ENCODE measurements at regions not wholly inside any gene's neighbourhood (a gene's known extent, or its start where the extent isn't known, plus 50 kb on each side); places are given as distances from the start of the nearest gene placed in this dataset.

GRCh38 chr1:232388363-232388762 lies 241.6 kb downstream of the SIPA1L2 start:
- BruUV-seq (replicated peaks), result no TSS peak
- Histone ChIP-seq H4K20me1 (ENCODE audit: low read length) (no peaks in the 10 kb centered on the region), H3F3A (ENCODE audit: low read length, unreplicated experiment) (no peaks in the 10 kb centered on the region), H3K4me2 (ENCODE audit: low read length) (no peak overlapping the region), H3K9ac (ENCODE audit: low read length) (no peak overlapping the region), H3K4me1 (ENCODE audit: insufficient read depth, low read length) (peaks cover 8% of the 10 kb centered on the region; the same call in 1 of the 2 replicates), H3K27ac (ENCODE audit: low read length) (no peak overlapping the region), H3K9me3 (ENCODE audit: low read length) (no peaks in the 10 kb centered on the region), H3K4me3 (ENCODE audit: low read length) (no peak overlapping the region), H3K79me2 (ENCODE audit: low read length) (no peaks in the 10 kb centered on the region), H3K9me2 (replicated peaks; ENCODE audit: low read length) (no peaks in the 10 kb centered on the region), H2AFZ (ENCODE audit: low read length) (no peak overlapping the region), H3K36me3 (ENCODE audit: low read depth, low read length) (no peaks in the 10 kb centered on the region), H3K27me3 (ENCODE audit: low read length) (no peaks in the 10 kb centered on the region)
- DNase-seq (no peak), ATAC-seq (no peak)
- ChIA-PET POLR2A (ENCODE audit: unreplicated experiment) (no interaction called here), CTCF (interaction anchor here (0.6 kb wide), 1 partner anchor 179 kb away, joined by 3 read pairs; no protein-coding TSS in a partner anchor)
- no peak for TF ChIP-seq EZH2phosphoT487 (IDR thresholded peaks at IDR 0.05; ENCODE audit: borderline replicate concordance, low read length)
- no peak for TF ChIP-seq EZH2 (IDR thresholded peaks at IDR 0.05; ENCODE audit: low read length, unreplicated experiment)
- TF ChIP-seq CTCF (conservative IDR thresholded peaks at IDR 0.05; ENCODE audit: low read depth, low read length), result no peak
- intact Hi-C loops (cut with micrococcal nuclease), result no loop called here

GRCh38 chr1:232386721-232387510 lies 243.0 kb downstream of the SIPA1L2 start:
- CTCF ChIA-PET, result no interaction called here
- intact Hi-C loops (cut with micrococcal nuclease), result no loop called here
- Histone ChIP-seq H3F3A (ENCODE audit: low read length, unreplicated experiment) (no peaks in the 10 kb centered on the region), H3K9me2 (replicated peaks; ENCODE audit: low read length) (no peaks in the 10 kb centered on the region), H3K27me3 (ENCODE audit: low read length) (no peaks in the 10 kb centered on the region), H3K4me3 (ENCODE audit: low read length) (no peak overlapping the region), H3K4me1 (ENCODE audit: insufficient read depth, low read length) (peaks cover 8% of the 10 kb centered on the region; the same call in 1 of the 2 replicates), H3K79me2 (ENCODE audit: low read length) (no peaks in the 10 kb centered on the region), H3K9ac (ENCODE audit: low read length) (no peak overlapping the region), H4K20me1 (ENCODE audit: low read length) (no peaks in the 10 kb centered on the region), H3K4me2 (ENCODE audit: low read length) (no peak overlapping the region), H3K9me3 (ENCODE audit: low read length) (no peaks in the 10 kb centered on the region), H3K27ac (ENCODE audit: low read length) (no peak overlapping the region), H2AFZ (ENCODE audit: low read length) (no peak overlapping the region), H3K36me3 (ENCODE audit: low read depth, low read length) (no peaks in the 10 kb centered on the region)
- ATAC-seq (peak; percentile 21; the same call in 1 of the 2 replicates), DNase-seq (no peak)
- POLR2A ChIA-PET (ENCODE audit: unreplicated experiment), result no interaction called here
- TF ChIP-seq CTCF (conservative IDR thresholded peaks at IDR 0.05; ENCODE audit: low read depth, low read length) (no peak), EZH2 (IDR thresholded peaks at IDR 0.05; ENCODE audit: low read length, unreplicated experiment) (no peak), EZH2phosphoT487 (IDR thresholded peaks at IDR 0.05; ENCODE audit: borderline replicate concordance, low read length) (no peak)
- no TSS peak for BruUV-seq (replicated peaks)

- intact Hi-C loops (cut with micrococcal nuclease), result no loop called here
- no peaks in the 10 kb centered on the region for H3K36me3 ChIP-seq (ENCODE audit: low read depth, low read length)
- no peak overlapping the region for H3K4me2 ChIP-seq (ENCODE audit: low read length)
- H3K27ac ChIP-seq (ENCODE audit: low read length), result no peak overlapping the region
- DNase-seq, result no peak
- peaks cover 8% of the 10 kb centered on the region; the same call in 1 of the 2 replicates for H3K4me1 ChIP-seq (ENCODE audit: insufficient read depth, low read length)
- no peaks in the 10 kb centered on the region for H3K9me3 ChIP-seq (ENCODE audit: low read length)
- H3K27me3 ChIP-seq (ENCODE audit: low read length), result no peaks in the 10 kb centered on the region
- no peaks in the 10 kb centered on the region for H3K9me2 ChIP-seq (replicated peaks; ENCODE audit: low read length)
- H3K4me3 ChIP-seq (ENCODE audit: low read length), result no peak overlapping the region
- H3K9ac ChIP-seq (ENCODE audit: low read length), result no peak overlapping the region
- BruUV-seq (replicated peaks), result no TSS peak
- H3F3A ChIP-seq (ENCODE audit: low read length, unreplicated experiment), result no peaks in the 10 kb centered on the region
- ChIA-PET CTCF (no interaction called here), POLR2A (ENCODE audit: unreplicated experiment) (no interaction called here)
- H4K20me1 ChIP-seq (ENCODE audit: low read length), result no peaks in the 10 kb centered on the region
- no peak for ATAC-seq
- H3K79me2 ChIP-seq (ENCODE audit: low read length), result no peaks in the 10 kb centered on the region
- no peak overlapping the region for H2AFZ ChIP-seq (ENCODE audit: low read length)
- TF ChIP-seq EZH2phosphoT487 (IDR thresholded peaks at IDR 0.05; ENCODE audit: borderline replicate concordance, low read length) (no peak), EZH2 (IDR thresholded peaks at IDR 0.05; ENCODE audit: low read length, unreplicated experiment) (no peak)
These were observed 243.6 kb downstream of the SIPA1L2 start for GRCh38 chr1:232386294-232386693.

All from PC-3 (cell line).